ENCODE measurements at regions not wholly inside any gene's neighbourhood (a gene's known extent, or its start where the extent isn't known, plus 50 kb on each side); places are given as distances from the start of the nearest gene placed in this dataset.

DNA sequence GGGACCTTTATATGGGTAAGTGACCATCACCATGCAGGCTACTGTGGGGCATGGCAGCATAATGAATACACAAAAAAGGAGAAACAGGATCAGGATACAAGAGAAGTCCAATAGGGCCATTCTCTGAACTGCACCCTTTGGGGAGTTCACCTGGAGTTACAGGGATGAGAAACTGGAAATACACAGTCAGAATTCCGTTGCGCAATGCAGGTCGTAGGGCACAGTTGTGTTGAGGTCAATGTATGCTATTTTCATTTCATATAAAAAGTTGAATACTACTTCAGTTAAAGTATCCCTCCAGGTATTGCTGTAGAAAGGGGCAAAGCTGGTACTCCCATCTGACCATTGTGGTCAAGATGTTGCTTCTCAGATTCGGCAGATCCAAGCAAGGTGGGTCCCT is 471.4 kb downstream of the DMRT2 start:
- no peak overlapping the region for H3K27ac ChIP-seq (ENCODE audit: low read depth, low read length)

DNA sequence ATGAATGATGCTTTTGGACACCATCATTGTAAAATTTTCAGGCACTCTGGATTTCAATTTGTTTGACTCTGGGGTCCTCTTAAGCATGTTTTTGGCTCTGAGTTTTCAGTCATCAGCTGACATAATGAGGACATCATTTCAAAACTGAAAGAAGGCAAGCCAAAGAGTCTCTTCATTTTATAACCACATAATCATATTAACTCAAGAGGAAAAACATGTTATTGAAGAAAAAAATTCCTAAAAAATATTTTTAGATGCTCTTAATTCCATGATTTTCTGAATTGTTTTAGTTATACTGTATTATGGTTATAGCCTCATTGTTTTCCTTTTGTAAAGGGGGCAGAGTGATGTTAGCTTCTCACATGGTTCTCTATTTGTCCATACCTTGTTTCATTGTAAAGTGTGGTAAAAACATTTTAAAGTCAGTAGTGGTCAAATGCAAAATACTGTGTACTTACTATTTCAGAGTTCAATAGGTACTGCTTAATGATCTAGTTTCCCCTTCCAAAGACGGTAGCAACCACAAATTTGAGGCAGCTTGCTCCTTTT is 472.1 kb downstream of the DMRT2 start:
- TF ChIP-seq, protein P1, sequence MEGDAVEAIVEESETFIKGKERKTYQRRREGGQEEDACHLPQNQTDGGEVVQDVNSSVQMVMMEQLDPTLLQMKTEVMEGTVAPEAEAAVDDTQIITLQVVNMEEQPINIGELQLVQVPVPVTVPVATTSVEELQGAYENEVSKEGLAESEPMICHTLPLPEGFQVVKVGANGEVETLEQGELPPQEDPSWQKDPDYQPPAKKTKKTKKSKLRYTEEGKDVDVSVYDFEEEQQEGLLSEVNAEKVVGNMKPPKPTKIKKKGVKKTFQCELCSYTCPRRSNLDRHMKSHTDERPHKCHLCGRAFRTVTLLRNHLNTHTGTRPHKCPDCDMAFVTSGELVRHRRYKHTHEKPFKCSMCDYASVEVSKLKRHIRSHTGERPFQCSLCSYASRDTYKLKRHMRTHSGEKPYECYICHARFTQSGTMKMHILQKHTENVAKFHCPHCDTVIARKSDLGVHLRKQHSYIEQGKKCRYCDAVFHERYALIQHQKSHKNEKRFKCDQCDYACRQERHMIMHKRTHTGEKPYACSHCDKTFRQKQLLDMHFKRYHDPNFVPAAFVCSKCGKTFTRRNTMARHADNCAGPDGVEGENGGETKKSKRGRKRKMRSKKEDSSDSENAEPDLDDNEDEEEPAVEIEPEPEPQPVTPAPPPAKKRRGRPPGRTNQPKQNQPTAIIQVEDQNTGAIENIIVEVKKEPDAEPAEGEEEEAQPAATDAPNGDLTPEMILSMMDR (IDR thresholded peaks at IDR 0.05; ENCODE audit: insufficient read depth, low read length, poor library complexity, severe bottlenecking) = no peak
- no peak for TF ChIP-seq EZH2phosphoT487 (conservative IDR thresholded peaks at IDR 0.05; ENCODE audit: low read length)
- H4K20me1 ChIP-seq (ENCODE audit: low read depth, low read length) = no peaks in the 10 kb centered on the region

More for the DNA sequence above, 471.4 kb downstream of the DMRT2 start:
- H3F3A ChIP-seq (ENCODE audit: insufficient read depth) = no peaks in the 10 kb centered on the region
- no peaks in the 10 kb centered on the region for H3K36me3 ChIP-seq (ENCODE audit: low read length)
- no peaks in the 10 kb centered on the region for H3K27me3 ChIP-seq (ENCODE audit: low read length)
- H3K9me3 ChIP-seq (ENCODE audit: insufficient read depth, low read length) = no peaks in the 10 kb centered on the region
- no peak overlapping the region for H3K4me3 ChIP-seq (ENCODE audit: insufficient read depth, low read length, poor library complexity, severe bottlenecking)
- no peaks in the 10 kb centered on the region for H3K9me2 ChIP-seq (replicated peaks; ENCODE audit: insufficient read depth, low read length)
- H2AFZ ChIP-seq (ENCODE audit: low read depth, low read length, severe bottlenecking) = no peak overlapping the region
- H4K20me1 ChIP-seq (ENCODE audit: low read depth, low read length) = no peaks in the 10 kb centered on the region
- H3K9ac ChIP-seq (ENCODE audit: low read length) = no peak overlapping the region
- H3K79me2 ChIP-seq (ENCODE audit: insufficient read depth, low read length) = no peaks in the 10 kb centered on the region
- TF ChIP-seq EZH2phosphoT487 (conservative IDR thresholded peaks at IDR 0.05; ENCODE audit: low read length) = no peak
- TF ChIP-seq, protein P1 (IDR thresholded peaks at IDR 0.05; ENCODE audit: insufficient read depth, low read length, poor library complexity, severe bottlenecking) = no peak
- H3K4me2 ChIP-seq (ENCODE audit: low read depth, low read length, poor library complexity, severe bottlenecking) = no peak overlapping the region

GRCh38 chr9:1528456-1528855 is 478.3 kb downstream of the DMRT2 start:
- no peaks in the 10 kb centered on the region for H4K20me1 ChIP-seq (ENCODE audit: low read depth, low read length)
- no peaks in the 10 kb centered on the region for H3K36me3 ChIP-seq (ENCODE audit: low read length)
- no peak overlapping the region for H3K27ac ChIP-seq (ENCODE audit: low read depth, low read length)
- no peak overlapping the region for H3K4me3 ChIP-seq (ENCODE audit: insufficient read depth, low read length, poor library complexity, severe bottlenecking)
- no peak overlapping the region for H3K9ac ChIP-seq (ENCODE audit: low read length)
- no peaks in the 10 kb centered on the region for H3K9me2 ChIP-seq (replicated peaks; ENCODE audit: insufficient read depth, low read length)
- H3K9me3 ChIP-seq (ENCODE audit: insufficient read depth, low read length) = no peaks in the 10 kb centered on the region
- H3K4me2 ChIP-seq (ENCODE audit: low read depth, low read length, poor library complexity, severe bottlenecking) = no peak overlapping the region
- no peaks in the 10 kb centered on the region for H3F3A ChIP-seq (ENCODE audit: insufficient read depth)
- no peak overlapping the region for H2AFZ ChIP-seq (ENCODE audit: low read depth, low read length, severe bottlenecking)
- no peaks in the 10 kb centered on the region for H3K27me3 ChIP-seq (ENCODE audit: low read length)
- TF ChIP-seq, protein P1 (IDR thresholded peaks at IDR 0.05; ENCODE audit: insufficient read depth, low read length, poor library complexity, severe bottlenecking) = no peak
- no peak for TF ChIP-seq EZH2phosphoT487 (conservative IDR thresholded peaks at IDR 0.05; ENCODE audit: low read length)
- no peaks in the 10 kb centered on the region for H3K79me2 ChIP-seq (ENCODE audit: insufficient read depth, low read length)

More for the DNA sequence above, 472.1 kb downstream of the DMRT2 start:
- Histone ChIP-seq H3K4me3 (ENCODE audit: insufficient read depth, low read length, poor library complexity, severe bottlenecking) (no peak overlapping the region), H2AFZ (ENCODE audit: low read depth, low read length, severe bottlenecking) (no peak overlapping the region), H3K9ac (ENCODE audit: low read length) (no peak overlapping the region), H3F3A (ENCODE audit: insufficient read depth) (no peaks in the 10 kb centered on the region), H3K79me2 (ENCODE audit: insufficient read depth, low read length) (no peaks in the 10 kb centered on the region), H3K27me3 (ENCODE audit: low read length) (no peaks in the 10 kb centered on the region), H3K9me2 (replicated peaks; ENCODE audit: insufficient read depth, low read length) (no peaks in the 10 kb centered on the region), H3K4me2 (ENCODE audit: low read depth, low read length, poor library complexity, severe bottlenecking) (no peak overlapping the region), H3K9me3 (ENCODE audit: insufficient read depth, low read length) (no peaks in the 10 kb centered on the region), H3K36me3 (ENCODE audit: low read length) (no peaks in the 10 kb centered on the region), H3K27ac (ENCODE audit: low read depth, low read length) (no peak overlapping the region)
